MCF 10A (cell line): ENCODE measurements at regions not wholly inside any gene's neighbourhood (a gene's known extent, or its start where the extent isn't known, plus 50 kb on each side); places are given as distances from the start of the nearest gene placed in this dataset.

Source experiments
- BruUV-seq: library from RNA; stranded (reverse); fragments of 400-500 nt; replicated peaks from 2 replicates; lab custom pipeline; 2021; lab: Mats Ljungman, UMichigan
- CTCF ChIA-PET: fragments of 300-600 bp; sonication (Branson Sonifier 250); formaldehyde crosslinking; extraction: SDS; loops from one replicate; lab custom pipeline; 2021; ENCODE audit warnings: antibody characterized with exemption, inconsistent platforms; lab: Yijun Ruan, JAX
- POLR2A ChIA-PET: fragments of 300-600, 350-650 bp; sonication (Branson Sonifier 250); formaldehyde crosslinking; extraction: SDS; loops from one replicate; lab custom pipeline; 2020; ENCODE audit warnings: antibody characterized with exemption, inconsistent platforms; lab: Yijun Ruan, JAX
- DNase-seq: peaks from one replicate; pipeline ENCODE4 v3.0.0-alpha.2; 2018; ENCODE audit not compliant: unreplicated experiment
- H3K27ac Mint-ChIP-seq: one replicate; pipeline ENCODE4 v1.8.0; 2022; ENCODE audit warnings: mild to moderate bottlenecking, low read depth, mixed read lengths; ENCODE audit not compliant: unreplicated experiment
- H3K27me3 Mint-ChIP-seq: one replicate; pipeline ENCODE4 v1.8.0; 2022; ENCODE audit warnings: mixed read lengths; ENCODE audit not compliant: insufficient read depth, unreplicated experiment
- H3K36me3 Mint-ChIP-seq: one replicate; pipeline ENCODE4 v1.8.0; 2022; ENCODE audit warnings: mild to moderate bottlenecking, moderate library complexity, mixed read lengths; ENCODE audit not compliant: insufficient read depth, unreplicated experiment
- H3K4me1 Mint-ChIP-seq: one replicate; pipeline ENCODE4 v1.8.0; 2022; ENCODE audit warnings: mixed read lengths; ENCODE audit not compliant: insufficient read depth, unreplicated experiment
- H3K4me3 Mint-ChIP-seq: one replicate; pipeline ENCODE4 v1.8.0; 2022; ENCODE audit warnings: mild to moderate bottlenecking, moderate library complexity, mixed read lengths; ENCODE audit not compliant: unreplicated experiment
- H3K9me3 Mint-ChIP-seq: one replicate; pipeline ENCODE4 v1.8.0; 2022; ENCODE audit warnings: mixed read lengths; ENCODE audit not compliant: unreplicated experiment
- intact Hi-C: fragments of 100-400 bp; cut with micrococcal nuclease; formaldehyde crosslinking; loops from 2 replicates; pipeline ENCODE4 v1.14.1; 2022
- TF ChIP-seq, protein P1 (sequence below): fragments of 200-600 bp; IDR thresholded peaks from one replicate; pipeline ENCODE4 v1.8.0; 2022; ENCODE audit warnings: antibody characterized with exemption, mild to moderate bottlenecking; ENCODE audit not compliant: unreplicated experiment

DNA sequence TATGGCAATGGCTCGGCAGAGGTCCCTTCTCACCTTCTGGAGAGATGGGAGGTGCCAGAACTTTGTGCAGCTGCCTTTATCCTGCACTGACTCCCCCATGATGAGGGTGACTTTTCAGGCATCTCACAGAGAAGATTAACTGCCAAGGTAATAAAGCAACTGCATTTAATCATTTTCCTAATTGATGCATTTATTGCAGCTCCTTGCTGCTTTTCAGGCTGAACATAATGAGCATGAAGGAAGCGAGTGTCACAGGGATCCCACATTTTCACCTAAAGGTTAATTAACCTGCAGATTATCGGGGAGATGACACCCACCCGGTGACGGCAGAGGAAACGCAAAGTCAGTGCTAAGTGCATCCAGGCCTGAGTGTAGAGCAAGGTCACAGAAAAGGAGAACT is 154.3 kb downstream of the ICE1 start:
- TF ChIP-seq, protein P1, sequence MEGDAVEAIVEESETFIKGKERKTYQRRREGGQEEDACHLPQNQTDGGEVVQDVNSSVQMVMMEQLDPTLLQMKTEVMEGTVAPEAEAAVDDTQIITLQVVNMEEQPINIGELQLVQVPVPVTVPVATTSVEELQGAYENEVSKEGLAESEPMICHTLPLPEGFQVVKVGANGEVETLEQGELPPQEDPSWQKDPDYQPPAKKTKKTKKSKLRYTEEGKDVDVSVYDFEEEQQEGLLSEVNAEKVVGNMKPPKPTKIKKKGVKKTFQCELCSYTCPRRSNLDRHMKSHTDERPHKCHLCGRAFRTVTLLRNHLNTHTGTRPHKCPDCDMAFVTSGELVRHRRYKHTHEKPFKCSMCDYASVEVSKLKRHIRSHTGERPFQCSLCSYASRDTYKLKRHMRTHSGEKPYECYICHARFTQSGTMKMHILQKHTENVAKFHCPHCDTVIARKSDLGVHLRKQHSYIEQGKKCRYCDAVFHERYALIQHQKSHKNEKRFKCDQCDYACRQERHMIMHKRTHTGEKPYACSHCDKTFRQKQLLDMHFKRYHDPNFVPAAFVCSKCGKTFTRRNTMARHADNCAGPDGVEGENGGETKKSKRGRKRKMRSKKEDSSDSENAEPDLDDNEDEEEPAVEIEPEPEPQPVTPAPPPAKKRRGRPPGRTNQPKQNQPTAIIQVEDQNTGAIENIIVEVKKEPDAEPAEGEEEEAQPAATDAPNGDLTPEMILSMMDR, result no peak
- DNase-seq, result no peak
- H3K27ac Mint-ChIP-seq, result no peak overlapping the region
- no peak overlapping the region for H3K4me3 Mint-ChIP-seq
- ChIA-PET CTCF (no interaction called here), POLR2A (no interaction called here)
- BruUV-seq, result no TSS peak
- H3K36me3 Mint-ChIP-seq, result no peaks in the 10 kb centered on the region
- intact Hi-C loops, result no loop called here
- H3K4me1 Mint-ChIP-seq, result no peaks in the 10 kb centered on the region
- H3K27me3 Mint-ChIP-seq, result peaks cover 17% of the 10 kb centered on the region
- no peaks in the 10 kb centered on the region for H3K9me3 Mint-ChIP-seq

DNA sequence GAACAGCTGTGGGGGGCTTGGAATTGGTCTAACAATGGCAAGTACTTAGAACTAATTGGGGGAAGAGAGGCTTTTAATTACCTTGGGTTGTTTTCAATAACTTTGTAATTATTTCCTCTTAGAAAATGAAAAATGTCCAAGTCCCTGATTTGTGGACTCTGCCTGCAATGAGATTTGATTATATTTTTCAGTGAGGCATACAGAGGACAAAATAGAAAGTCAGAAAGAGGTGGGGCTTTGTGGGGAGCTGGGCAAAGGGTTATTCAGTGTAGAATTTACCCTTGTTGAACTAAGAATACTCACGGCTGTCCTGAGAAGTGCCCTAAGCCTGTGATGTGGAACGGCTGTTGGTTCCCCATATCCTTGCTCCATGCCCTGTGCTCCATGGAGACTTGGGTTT is 153.0 kb downstream of the ICE1 start:
- DNase-seq, result no peak
- no peak overlapping the region for H3K4me3 Mint-ChIP-seq
- BruUV-seq, result no TSS peak
- intact Hi-C loops, result no loop called here
- H3K36me3 Mint-ChIP-seq, result no peaks in the 10 kb centered on the region
- no peaks in the 10 kb centered on the region for H3K4me1 Mint-ChIP-seq
- TF ChIP-seq, protein P1, result no peak
- ChIA-PET POLR2A (no interaction called here), CTCF (interaction anchor here (0.7 kb wide), 1 partner anchor 28 kb away, joined by 3 read pairs; no protein-coding TSS in a partner anchor)
- H3K27me3 Mint-ChIP-seq, result peaks cover 20% of the 10 kb centered on the region
- no peaks in the 10 kb centered on the region for H3K9me3 Mint-ChIP-seq
- H3K27ac Mint-ChIP-seq, result no peak overlapping the region

DNA sequence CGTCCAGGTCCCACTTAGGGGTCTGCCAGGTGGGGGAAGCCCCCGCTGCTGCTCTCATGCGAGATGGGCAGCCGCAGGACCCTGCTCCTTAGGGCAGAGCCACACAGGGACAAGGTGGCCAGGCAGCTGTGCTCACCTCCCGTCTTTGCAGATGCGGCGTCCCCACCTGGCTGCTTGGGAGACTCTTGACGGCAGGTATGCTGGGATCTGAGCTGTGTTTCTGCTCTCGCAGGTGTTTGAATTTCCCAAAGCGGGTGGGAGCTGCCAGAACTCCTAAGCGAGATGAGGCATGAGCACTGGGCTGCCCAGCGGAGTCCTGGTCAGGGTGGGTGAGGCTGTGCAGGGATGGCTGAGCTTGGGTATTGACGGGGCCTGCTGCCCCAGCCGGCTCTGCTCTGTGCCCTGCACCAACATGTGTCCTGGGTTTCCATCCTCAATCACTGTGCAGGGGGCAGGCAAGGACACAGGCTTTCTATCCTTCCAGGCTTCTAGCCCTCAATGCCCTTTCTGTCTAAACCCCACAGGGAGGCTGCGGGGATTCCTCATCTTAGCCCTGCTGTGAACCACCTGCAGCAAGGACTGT is 151.4 kb downstream of the ICE1 start:
- Mint-ChIP-seq H3K27ac (no peak overlapping the region), H3K27me3 (peaks cover 20% of the 10 kb centered on the region), H3K4me1 (no peaks in the 10 kb centered on the region), H3K36me3 (no peaks in the 10 kb centered on the region), H3K9me3 (no peaks in the 10 kb centered on the region), H3K4me3 (no peak overlapping the region)
- ChIA-PET CTCF (interaction anchor here (0.6 kb wide), 1 partner anchor 76 kb away, joined by 3 read pairs; no protein-coding TSS in a partner anchor), POLR2A (no interaction called here)
- intact Hi-C loops, result no loop called here
- no TSS peak for BruUV-seq
- DNase-seq, result no peak
- TF ChIP-seq, protein P1, result no peak

DNA sequence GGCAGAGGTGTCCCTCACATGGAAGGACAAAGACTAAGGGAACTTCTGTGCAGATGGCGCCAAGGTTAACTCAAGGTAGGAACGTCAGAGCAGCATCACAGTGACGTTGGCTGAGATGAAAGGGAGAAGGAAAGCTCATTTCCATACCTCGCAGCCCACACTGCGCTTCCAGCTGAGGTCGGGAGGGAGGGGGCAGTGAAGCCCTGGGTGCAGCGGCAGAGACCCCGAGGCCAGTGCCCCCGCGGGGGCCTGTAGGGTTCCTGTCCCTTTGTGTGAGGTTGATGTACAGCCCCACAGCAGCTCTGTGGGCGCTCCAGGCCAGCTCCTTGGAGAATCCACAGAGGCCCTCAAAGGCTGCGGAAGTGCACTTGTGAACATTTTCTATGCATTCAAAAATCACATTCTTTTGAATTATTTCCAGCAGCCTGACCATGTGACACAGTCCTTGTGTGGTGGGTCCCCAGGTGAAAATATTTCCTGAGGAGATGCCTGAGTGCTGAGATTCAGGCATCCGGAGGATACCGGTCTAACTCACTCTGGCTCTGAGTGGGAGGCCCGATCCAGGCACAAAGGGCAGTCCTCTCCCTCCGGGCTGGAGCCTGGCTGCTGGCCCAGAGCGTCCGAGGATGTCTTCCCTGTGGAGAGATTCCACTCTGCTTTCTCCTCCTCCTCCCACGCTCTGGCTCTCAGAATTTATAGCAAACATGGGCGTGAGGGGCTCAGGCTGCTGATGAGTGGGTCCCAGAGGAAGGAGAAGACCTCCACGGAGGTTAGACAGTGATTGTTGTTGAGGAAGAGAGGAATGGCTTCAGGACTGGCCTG is 150.7 kb downstream of the ICE1 start:
- Mint-ChIP-seq H3K36me3 (no peaks in the 10 kb centered on the region), H3K27me3 (peaks cover 20% of the 10 kb centered on the region), H3K4me3 (no peak overlapping the region), H3K27ac (no peak overlapping the region), H3K4me1 (no peaks in the 10 kb centered on the region), H3K9me3 (no peaks in the 10 kb centered on the region)
- BruUV-seq, result no TSS peak
- intact Hi-C loops, result no loop called here
- ChIA-PET CTCF (interaction anchor here (0.7 kb wide), 1 partner anchor 966 kb away, joined by 3 read pairs; no protein-coding TSS in a partner anchor), POLR2A (no interaction called here)
- TF ChIP-seq, protein P1, result no peak
- DNase-seq, result no peak
